ENCODE measurements at regions not wholly inside any gene's neighbourhood (a gene's known extent, or its start where the extent isn't known, plus 50 kb on each side); places are given as distances from the start of the nearest gene placed in this dataset.

DNA sequence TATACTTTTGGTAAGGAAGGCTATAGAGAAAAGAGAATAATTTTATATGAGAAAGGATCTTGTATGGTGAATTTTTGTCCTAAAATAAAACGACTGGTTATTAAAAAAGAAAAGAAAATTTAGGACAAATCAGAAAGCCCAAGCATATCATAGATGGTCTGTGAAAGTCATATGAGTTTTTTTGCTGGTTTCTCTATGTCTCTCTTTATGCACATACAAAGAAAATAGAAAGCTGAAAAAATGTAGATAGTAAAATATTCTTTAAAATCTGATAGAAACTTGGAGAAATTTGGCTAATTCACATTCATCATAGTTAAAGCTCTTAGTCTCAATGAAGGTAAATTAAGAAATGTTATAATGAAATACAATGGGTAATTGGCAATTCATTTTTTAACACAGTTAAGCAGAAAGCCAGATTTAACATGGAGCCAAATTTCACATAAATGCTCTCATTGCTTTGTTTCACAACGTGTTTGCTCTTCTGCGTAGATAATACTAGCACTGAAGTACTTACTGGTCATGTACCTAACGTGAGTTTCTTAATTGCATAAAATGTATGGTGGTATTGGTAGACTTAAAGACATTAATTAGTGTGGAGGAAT lies 621.5 kb upstream of the ATXN8OS start:
- Histone ChIP-seq H2AFZ (ENCODE audit: low read length) (no peak overlapping the region), H3K4ac (ENCODE audit: low read length) (no peak overlapping the region), H3K18ac (ENCODE audit: low read length) (no peak overlapping the region), H3K4me3 (ENCODE audit: low read length in 2 of 2) (no peak overlapping the region), H2BK120ac (ENCODE audit: low read depth, low read length) (no peak overlapping the region), H4K8ac (ENCODE audit: low read depth, low read length) (no peak overlapping the region), H3K14ac (ENCODE audit: low read length) (no peak overlapping the region), H3K4me2 (ENCODE audit: insufficient read depth, low read length, poor library complexity, severe bottlenecking) (no peak overlapping the region), H4K91ac (ENCODE audit: low read depth, low read length, poor library complexity) (no peak overlapping the region), H2AK5ac (ENCODE audit: low read depth, low read length) (no peak overlapping the region), H2BK12ac (ENCODE audit: low read length) (no peak overlapping the region), H2BK5ac (ENCODE audit: low read length) (no peak overlapping the region), H3K27me3 (ENCODE audit: control insufficient read depth in 3 of 3, insufficient read depth in 3 of 3, low read depth in 1 of 3, low read length in 3 of 3) (no peaks in the 10 kb centered on the region), H3K79me1 (ENCODE audit: low read depth, low read length) (no peaks in the 10 kb centered on the region), H3K4me1 (ENCODE audit: control insufficient read depth in 2 of 2, insufficient read depth in 1 of 2, low read depth in 1 of 2, low read length in 2 of 2) (no peaks in the 10 kb centered on the region), H3K36me3 (replicated peaks in 1 of 2; ENCODE audit: control insufficient read depth in 2 of 2, insufficient read depth in 2 of 2, low read length in 2 of 2) (no peaks in the 10 kb centered on the region), H3K9ac (ENCODE audit: low read depth, low read length, poor library complexity) (no peak overlapping the region), H2BK15ac (ENCODE audit: low read length) (no peak overlapping the region), H3K23ac (ENCODE audit: low read depth, low read length, poor library complexity) (no peak overlapping the region), H3K9me3 (replicated peaks in 1 of 2; ENCODE audit: control insufficient read depth in 2 of 2, insufficient read depth in 1 of 2, low read depth in 1 of 2, low read length in 2 of 2) (peaks cover 2 to 9% of the 10 kb centered on the region in 2 donors), H3K27ac (replicated peaks; ENCODE audit: low read length) (no peak overlapping the region)
- WGBS, 2 donors (ENCODE audit: extremely low coverage in 2 of 2, insufficient read length in 2 of 2, insufficient replicate concordance in 1 of 2), result no CpG with 5 or more reads among the region's 4 CpGs
- DNase-seq (ENCODE audit: low spot score), result no peak

GRCh38 chr13:69477451-69477850 lies 630.2 kb upstream of the ATXN8OS start:
- Histone ChIP-seq H2BK12ac (ENCODE audit: low read length) (no peak overlapping the region), H3K4ac (ENCODE audit: low read length) (no peak overlapping the region), H2BK15ac (ENCODE audit: low read length) (no peak overlapping the region), H3K27ac (replicated peaks; ENCODE audit: low read length) (no peak overlapping the region), H3K4me1 (ENCODE audit: control insufficient read depth in 2 of 2, insufficient read depth in 1 of 2, low read depth in 1 of 2, low read length in 2 of 2) (no peaks in the 10 kb centered on the region), H3K9me3 (replicated peaks in 1 of 2; ENCODE audit: control insufficient read depth in 2 of 2, insufficient read depth in 1 of 2, low read depth in 1 of 2, low read length in 2 of 2) (no peaks in the 10 kb centered on the region), H3K18ac (ENCODE audit: low read length) (no peak overlapping the region), H3K4me3 (ENCODE audit: low read length in 2 of 2) (no peak overlapping the region), H2BK5ac (ENCODE audit: low read length) (no peak overlapping the region), H3K27me3 (ENCODE audit: control insufficient read depth in 3 of 3, insufficient read depth in 3 of 3, low read depth in 1 of 3, low read length in 3 of 3) (no peaks in the 10 kb centered on the region), H3K79me1 (ENCODE audit: low read depth, low read length) (no peaks in the 10 kb centered on the region), H2AK5ac (ENCODE audit: low read depth, low read length) (no peak overlapping the region), H2BK120ac (ENCODE audit: low read depth, low read length) (no peak overlapping the region), H3K23ac (ENCODE audit: low read depth, low read length, poor library complexity) (no peak overlapping the region), H4K8ac (ENCODE audit: low read depth, low read length) (no peak overlapping the region), H3K14ac (ENCODE audit: low read length) (no peak overlapping the region), H3K36me3 (replicated peaks in 1 of 2; ENCODE audit: control insufficient read depth in 2 of 2, insufficient read depth in 2 of 2, low read length in 2 of 2) (no peaks in the 10 kb centered on the region), H2AFZ (ENCODE audit: low read length) (no peak overlapping the region), H4K91ac (ENCODE audit: low read depth, low read length, poor library complexity) (no peak overlapping the region), H3K9ac (ENCODE audit: low read depth, low read length, poor library complexity) (no peak overlapping the region), H3K4me2 (ENCODE audit: insufficient read depth, low read length, poor library complexity, severe bottlenecking) (no peak overlapping the region)
- DNase-seq (ENCODE audit: low spot score), result no peak

- H2BK5ac ChIP-seq (ENCODE audit: low read length), result no peak overlapping the region
- no peak overlapping the region for H2BK15ac ChIP-seq (ENCODE audit: low read length)
- no peak overlapping the region for H2AFZ ChIP-seq (ENCODE audit: low read length)
- H3K4me3 ChIP-seq (ENCODE audit: low read length in 2 of 2), result no peak overlapping the region
- no peak for DNase-seq (ENCODE audit: low spot score)
- no peaks in the 10 kb centered on the region for H3K79me1 ChIP-seq (ENCODE audit: low read depth, low read length)
- no peak overlapping the region for H3K18ac ChIP-seq (ENCODE audit: low read length)
- no peak overlapping the region for H2BK12ac ChIP-seq (ENCODE audit: low read length)
- no peaks in the 10 kb centered on the region for H3K9me3 ChIP-seq (replicated peaks in 1 of 2; ENCODE audit: control insufficient read depth in 2 of 2, insufficient read depth in 1 of 2, low read depth in 1 of 2, low read length in 2 of 2)
- no peak overlapping the region for H3K23ac ChIP-seq (ENCODE audit: low read depth, low read length, poor library complexity)
- no peaks in the 10 kb centered on the region for H3K36me3 ChIP-seq (replicated peaks in 1 of 2; ENCODE audit: control insufficient read depth in 2 of 2, insufficient read depth in 2 of 2, low read length in 2 of 2)
- no peak overlapping the region for H3K4ac ChIP-seq (ENCODE audit: low read length)
- no peak overlapping the region for H4K91ac ChIP-seq (ENCODE audit: low read depth, low read length, poor library complexity)
- no peaks in the 10 kb centered on the region for H3K27me3 ChIP-seq (ENCODE audit: control insufficient read depth in 3 of 3, insufficient read depth in 3 of 3, low read depth in 1 of 3, low read length in 3 of 3)
- H3K4me2 ChIP-seq (ENCODE audit: insufficient read depth, low read length, poor library complexity, severe bottlenecking), result no peak overlapping the region
- H3K9ac ChIP-seq (ENCODE audit: low read depth, low read length, poor library complexity), result no peak overlapping the region
- H3K27ac ChIP-seq (replicated peaks; ENCODE audit: low read length), result no peak overlapping the region
- H3K14ac ChIP-seq (ENCODE audit: low read length), result no peak overlapping the region
- no peak overlapping the region for H2AK5ac ChIP-seq (ENCODE audit: low read depth, low read length)
- no CpG with 5 or more reads among the region's 2 CpGs for WGBS, 2 donors (ENCODE audit: extremely low coverage in 2 of 2, insufficient read length in 2 of 2, insufficient replicate concordance in 1 of 2)
- H3K4me1 ChIP-seq (ENCODE audit: control insufficient read depth in 2 of 2, insufficient read depth in 1 of 2, low read depth in 1 of 2, low read length in 2 of 2), result no peaks in the 10 kb centered on the region
- H2BK120ac ChIP-seq (ENCODE audit: low read depth, low read length), result no peak overlapping the region
- no peak overlapping the region for H4K8ac ChIP-seq (ENCODE audit: low read depth, low read length)
These were observed 633.5 kb upstream of the ATXN8OS start for GRCh38 chr13:69474011-69474685.

DNA sequence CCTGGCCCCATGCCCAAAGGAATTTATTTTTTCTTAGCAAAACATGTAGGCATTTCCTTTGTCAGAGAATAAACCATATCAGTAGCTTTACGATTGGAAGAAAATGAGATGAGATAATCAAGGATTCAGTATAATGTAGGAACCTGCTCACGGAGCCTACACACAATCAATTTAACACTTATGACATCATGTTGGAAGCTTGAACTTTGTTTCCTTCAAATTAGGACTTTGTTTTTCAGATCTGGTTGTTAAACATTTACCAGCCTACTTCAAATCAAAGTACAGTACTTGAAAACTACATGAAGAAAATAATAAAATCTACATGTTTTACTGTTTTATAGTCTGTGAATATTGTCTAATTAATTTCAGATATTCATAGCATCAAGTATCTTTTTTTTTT lies 639.0 kb upstream of the ATXN8OS start:
- Histone ChIP-seq H3K4me3 (ENCODE audit: low read length in 2 of 2) (no peak overlapping the region), H3K79me1 (ENCODE audit: low read depth, low read length) (no peaks in the 10 kb centered on the region), H4K8ac (ENCODE audit: low read depth, low read length) (no peak overlapping the region), H3K4me2 (ENCODE audit: insufficient read depth, low read length, poor library complexity, severe bottlenecking) (no peak overlapping the region), H3K18ac (ENCODE audit: low read length) (no peak overlapping the region), H3K9me3 (replicated peaks in 1 of 2; ENCODE audit: control insufficient read depth in 2 of 2, insufficient read depth in 1 of 2, low read depth in 1 of 2, low read length in 2 of 2) (no peaks in the 10 kb centered on the region), H4K91ac (ENCODE audit: low read depth, low read length, poor library complexity) (no peak overlapping the region), H3K27ac (replicated peaks; ENCODE audit: low read length) (no peak overlapping the region), H3K36me3 (replicated peaks in 1 of 2; ENCODE audit: control insufficient read depth in 2 of 2, insufficient read depth in 2 of 2, low read length in 2 of 2) (no peaks in the 10 kb centered on the region), H2BK12ac (ENCODE audit: low read length) (no peak overlapping the region), H3K23ac (ENCODE audit: low read depth, low read length, poor library complexity) (no peak overlapping the region), H3K4me1 (ENCODE audit: control insufficient read depth in 2 of 2, insufficient read depth in 1 of 2, low read depth in 1 of 2, low read length in 2 of 2) (no peaks in the 10 kb centered on the region), H3K27me3 (ENCODE audit: control insufficient read depth in 3 of 3, insufficient read depth in 3 of 3, low read depth in 1 of 3, low read length in 3 of 3) (no peaks in the 10 kb centered on the region), H2AFZ (ENCODE audit: low read length) (no peak overlapping the region), H3K14ac (ENCODE audit: low read length) (no peak overlapping the region), H3K4ac (ENCODE audit: low read length) (no peak overlapping the region), H2BK15ac (ENCODE audit: low read length) (no peak overlapping the region), H2BK5ac (ENCODE audit: low read length) (no peak overlapping the region), H2AK5ac (ENCODE audit: low read depth, low read length) (no peak overlapping the region), H3K9ac (ENCODE audit: low read depth, low read length, poor library complexity) (no peak overlapping the region), H2BK120ac (ENCODE audit: low read depth, low read length) (no peak overlapping the region)
- no peak for DNase-seq (ENCODE audit: low spot score)
- WGBS, 2 donors (ENCODE audit: extremely low coverage in 2 of 2, insufficient read length in 2 of 2, insufficient replicate concordance in 1 of 2), result no CpG with 5 or more reads among the region's 2 CpGs
